NCI-H460 (cell line): ENCODE measurements at regions not wholly inside any gene's neighbourhood (a gene's known extent, or its start where the extent isn't known, plus 50 kb on each side); places are given as distances from the start of the nearest gene placed in this dataset.
"Not testable (repeated sequence)": the region's sequence is repeated elsewhere in the genome, so short reads cannot be mapped to it uniquely, and the experiment has no call there.

Experiments
- DNase-seq: peaks from one replicate; pipeline ENCODE4 v3.0.0-alpha.2; 2016; ENCODE audit warnings: low read depth; ENCODE audit errors: extremely low read depth

DNA sequence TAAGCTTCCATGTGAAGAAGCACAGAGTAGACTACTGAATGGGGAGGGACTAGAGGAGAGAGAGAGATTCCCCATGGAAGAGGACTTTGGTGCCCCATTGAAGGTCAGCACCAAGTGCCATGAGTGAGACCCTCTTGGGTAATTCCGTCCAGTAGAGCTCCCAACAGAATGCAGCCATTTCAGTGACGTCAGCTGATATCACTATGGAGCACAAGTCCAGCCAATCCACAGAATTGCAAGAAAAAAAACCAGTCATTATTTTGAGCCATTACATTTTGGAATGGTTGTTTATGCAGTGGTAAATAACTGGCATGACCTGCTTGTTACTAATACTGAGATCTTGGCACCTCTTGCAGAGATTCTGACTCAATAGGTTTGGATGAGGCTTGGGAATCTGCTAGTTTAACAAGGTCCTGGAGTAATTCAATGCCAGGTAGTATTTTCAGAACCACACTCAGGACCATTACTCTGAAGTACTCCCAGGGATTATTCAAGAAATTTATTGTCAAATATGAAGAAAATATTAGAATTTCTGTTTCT lies 52.6 kb upstream of the SP8 start:
- DNase-seq: no peak

DNA sequence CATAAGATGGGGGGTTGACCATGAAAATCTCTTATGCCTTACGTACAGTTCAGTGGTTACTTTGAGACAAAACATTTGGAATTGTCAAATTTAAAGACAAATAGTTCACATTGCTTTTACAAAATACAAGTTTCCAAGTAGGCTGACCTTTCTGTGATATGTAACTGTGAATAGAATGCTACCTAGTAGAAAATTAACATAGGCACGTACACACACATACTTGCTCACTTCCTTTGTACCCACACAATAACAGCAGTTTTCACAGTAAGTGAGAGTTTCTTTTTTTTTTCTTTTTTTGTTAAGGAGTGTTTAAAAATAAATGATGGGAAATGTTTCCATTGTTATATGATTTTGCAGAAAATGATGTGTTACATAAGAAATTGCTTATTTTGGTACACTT lies 53.3 kb upstream of the SP8 start:
- DNase-seq: no peak

DNA sequence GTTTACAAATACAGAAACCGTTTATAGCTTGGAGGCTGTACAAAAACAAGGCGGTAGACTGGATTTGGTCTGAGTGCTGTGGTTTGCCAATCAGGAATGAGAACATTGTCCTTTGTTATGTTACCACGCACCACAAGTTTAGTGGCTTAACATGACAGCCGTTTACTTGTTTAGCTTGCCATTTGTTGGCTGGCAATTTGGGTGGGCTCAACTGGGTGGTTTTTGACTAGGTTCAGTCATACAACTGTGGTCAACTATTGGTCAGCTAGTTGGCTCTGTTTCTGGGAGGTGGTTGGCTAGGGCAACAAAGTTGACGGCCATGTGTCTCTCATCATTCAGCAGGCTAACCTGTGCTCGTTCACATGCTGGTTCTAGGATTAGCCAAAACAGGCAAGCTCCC lies 60.1 kb upstream of the SP8 start:
- DNase-seq: no peak

- no peak for DNase-seq
These were observed 72.3 kb upstream of the SP8 start for GRCh38 chr7:20858951-20859350.

- no peak for DNase-seq
These were observed 74.8 kb upstream of the SP8 start for GRCh38 chr7:20861468-20861867.

GRCh38 chr7:20862554-20862953 lies 75.9 kb upstream of the SP8 start:
- DNase-seq: no peak

GRCh38 chr7:20864221-20864620 lies 77.5 kb upstream of the SP8 start:
- no peak for DNase-seq

- DNase-seq: no peak
These were observed 79.0 kb upstream of the SP8 start for GRCh38 chr7:20865684-20866083.

- no peak for DNase-seq
These were observed 84.3 kb upstream of the SP8 start for GRCh38 chr7:20870977-20871376.

DNA sequence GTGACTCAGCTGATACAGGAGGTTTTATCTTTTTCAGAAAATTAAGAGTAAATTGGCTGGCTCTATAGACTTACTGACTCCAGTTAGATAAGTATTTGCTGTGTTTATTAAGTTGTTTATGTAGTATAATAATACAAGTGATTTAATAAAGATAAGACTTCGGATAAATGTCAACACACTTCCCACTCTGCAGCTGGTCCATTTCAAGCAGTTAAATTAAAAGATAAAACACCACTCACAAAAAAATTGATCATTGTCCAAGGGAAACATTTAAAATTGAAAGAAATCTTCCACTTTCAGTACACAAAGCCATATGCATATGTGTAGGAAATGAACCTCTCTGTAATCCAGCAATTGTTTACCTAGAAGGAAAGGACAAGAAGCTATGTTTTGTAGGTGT lies 106.1 kb upstream of the SP8 start:
- DNase-seq: no peak

- no peak for DNase-seq
These were observed 108.1 kb upstream of the SP8 start for GRCh38 chr7:20894806-20895205.

GRCh38 chr7:20895563-20895962 lies 108.9 kb upstream of the SP8 start:
- no peak for DNase-seq

- no peak for DNase-seq
These were observed 110.3 kb upstream of the SP8 start for GRCh38 chr7:20896996-20897395.

DNA sequence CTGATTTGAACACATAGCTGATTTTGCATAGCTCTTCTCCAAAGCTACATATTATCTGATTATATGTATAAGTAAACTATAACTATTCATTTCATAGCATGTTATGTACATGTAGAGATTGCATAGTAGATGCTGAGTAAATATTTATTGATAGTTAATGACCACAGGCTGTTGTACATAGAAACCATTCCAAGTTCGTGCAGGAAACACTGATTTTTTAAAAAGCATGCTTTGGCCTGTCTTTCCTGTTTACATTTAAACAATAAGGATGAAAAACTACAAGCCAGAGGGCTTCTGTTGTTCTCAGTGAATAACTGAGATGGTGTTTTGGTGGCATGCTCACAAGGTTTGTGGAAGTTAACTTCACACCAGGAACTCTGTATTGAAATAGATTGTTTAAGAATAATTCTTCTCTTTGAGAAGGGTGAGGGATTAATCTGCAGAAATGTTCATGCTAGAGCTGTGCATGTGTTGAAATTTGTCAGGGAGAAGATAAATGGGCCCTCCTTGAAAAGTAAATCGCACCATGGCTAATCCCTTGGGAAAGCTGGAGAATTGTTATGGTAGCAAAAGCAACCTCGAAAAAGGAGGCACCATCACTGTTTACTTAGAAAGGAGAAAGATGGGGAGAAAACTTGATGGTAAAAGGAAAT lies 120.2 kb upstream of the SP8 start:
- no peak for DNase-seq

DNA sequence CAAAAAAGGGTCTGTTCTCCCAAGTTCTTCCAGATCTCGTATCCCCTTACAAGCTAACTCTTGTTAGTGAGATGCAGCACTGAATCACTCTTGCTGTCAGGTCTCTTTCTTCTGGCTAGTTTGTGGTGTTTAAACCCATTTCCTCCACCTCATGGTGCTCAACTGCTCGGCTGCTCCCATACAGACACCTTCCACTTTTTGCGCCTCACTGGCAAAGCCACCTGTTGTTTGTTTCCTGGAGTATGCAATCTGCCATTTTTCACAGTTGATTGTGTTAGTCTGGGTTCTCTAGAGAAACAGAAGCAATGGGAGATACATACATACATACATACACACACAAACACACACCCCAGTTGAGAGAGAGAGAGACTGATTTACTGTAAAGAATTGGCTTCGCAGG lies 124.4 kb upstream of the SP8 start:
- DNase-seq: no peak

DNA sequence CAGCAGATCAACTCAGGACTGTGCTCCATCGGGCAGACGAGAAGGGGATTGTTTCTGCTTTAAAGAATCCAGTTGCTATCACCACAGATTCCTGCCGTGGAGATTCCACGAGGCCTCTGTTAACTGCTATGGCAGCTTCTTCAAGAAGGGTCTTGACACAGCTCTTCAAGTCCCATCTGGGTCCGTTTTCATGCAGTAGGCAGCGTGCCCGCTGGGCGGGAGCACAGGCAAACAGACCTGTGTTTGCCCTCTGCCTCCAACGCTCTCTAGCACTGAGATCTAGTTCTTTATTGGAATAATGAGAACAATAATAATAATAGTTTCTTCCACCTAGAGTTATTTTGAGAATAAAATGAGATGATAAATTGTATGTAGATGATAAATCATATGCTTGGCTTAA lies 127.2 kb upstream of the SP8 start:
- no peak for DNase-seq

- DNase-seq: no peak
These were observed 129.6 kb upstream of the SP8 start for GRCh38 chr7:20916311-20916710.

GRCh38 chr7:20917603-20918002 lies 130.9 kb upstream of the SP8 start:
- no peak for DNase-seq

DNA sequence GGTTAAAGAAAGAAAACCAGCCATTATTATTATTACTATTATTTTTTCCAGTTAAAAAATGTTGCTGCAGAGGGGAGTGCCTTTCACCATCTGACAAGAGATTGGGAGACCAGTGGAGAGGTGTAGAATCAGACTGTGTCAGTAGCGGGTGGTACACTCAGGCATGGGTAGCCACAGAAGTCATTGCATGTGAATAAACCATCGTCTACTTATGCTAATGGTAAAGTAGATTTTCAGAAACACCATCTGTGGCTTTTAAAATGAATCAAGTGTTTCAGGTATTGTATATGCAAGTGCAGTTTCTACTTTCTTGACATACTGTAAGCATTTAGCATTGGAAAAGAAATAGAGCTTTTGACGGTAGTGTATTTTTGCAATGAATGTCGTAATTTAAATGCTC lies 131.5 kb upstream of the SP8 start:
- no peak for DNase-seq

GRCh38 chr7:20927178-20927577 lies 140.5 kb upstream of the SP8 start:
- not testable (repeated sequence) for DNase-seq

- no peak for DNase-seq
These were observed 141.3 kb upstream of the SP8 start for GRCh38 chr7:20927976-20928375.

DNA sequence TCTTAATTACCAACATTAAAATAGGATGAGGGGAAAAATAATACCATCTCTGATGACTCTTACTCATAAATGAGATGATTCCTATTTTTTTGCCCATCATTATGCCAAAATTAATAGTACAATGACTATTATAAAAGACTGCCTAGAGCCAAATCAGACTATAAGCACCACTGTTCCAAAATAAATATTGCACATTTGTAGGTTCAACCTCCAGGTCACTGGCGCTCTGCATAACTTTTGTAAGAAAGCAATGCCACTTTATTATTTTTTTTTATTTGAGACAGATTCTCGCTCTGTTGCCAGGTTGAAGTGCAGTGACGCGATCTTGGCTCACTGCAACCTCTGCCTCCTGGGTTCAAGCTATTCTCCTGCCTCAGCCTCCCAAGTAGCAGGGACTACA lies 142.5 kb upstream of the SP8 start:
- DNase-seq: no peak

- DNase-seq: no peak
These were observed 145.1 kb upstream of the SP8 start for GRCh38 chr7:20931739-20932138.
